GM23248 (cell line): ENCODE measurements at regions not wholly inside any gene's neighbourhood (a gene's known extent, or its start where the extent isn't known, plus 50 kb on each side); places are given as distances from the start of the nearest gene placed in this dataset.

Experiments
- DNase-seq: peaks from one replicate; pipeline ENCODE4 v3.0.0-alpha.2; 2015
- H2AFZ ChIP-seq: fragments of 200-600 bp; sonication (generic); 2 replicates; pipeline ENCODE4 v1.6.1; 2016; ENCODE audit warnings: antibody characterized with exemption
- H3F3A ChIP-seq: fragments of 200-600 bp; sonication (generic); 2 replicates; pipeline ENCODE4 v1.6.1; 2016; ENCODE audit warnings: mild to moderate bottlenecking, antibody characterized with exemption, mixed run types; ENCODE audit not compliant: insufficient read depth
- H3K27ac ChIP-seq: fragments of 200-600 bp; sonication (generic); 2 replicates; pipeline ENCODE4 v1.5.1; 2016; ENCODE audit warnings: mild to moderate bottlenecking
- H3K27me3 ChIP-seq: fragments of 200-600 bp; sonication (generic); replicated peaks from 2 replicates; pipeline ENCODE4 v1.6.1; 2016; ENCODE audit warnings: mild to moderate bottlenecking; ENCODE audit not compliant: insufficient read depth
- H3K36me3 ChIP-seq: fragments of 200-600 bp; sonication (generic); 2 replicates; pipeline ENCODE4 v1.6.1; 2016; ENCODE audit warnings: low read depth, mild to moderate bottlenecking
- H3K4me1 ChIP-seq: fragments of 200-600 bp; sonication (generic); 2 replicates; pipeline ENCODE4 v1.6.1; 2016; ENCODE audit warnings: mild to moderate bottlenecking; ENCODE audit not compliant: insufficient read depth
- H3K4me2 ChIP-seq: fragments of 200-600 bp; sonication (generic); one replicate; pipeline ENCODE4 v1.6.1; 2016; ENCODE audit warnings: mild to moderate bottlenecking; ENCODE audit not compliant: unreplicated experiment
- H3K4me3 ChIP-seq: fragments of 200-600 bp; sonication (generic); 2 replicates; pipeline ENCODE4 v1.5.1; 2016; ENCODE audit warnings: mild to moderate bottlenecking
- H3K79me2 ChIP-seq: fragments of 200-600 bp; sonication (generic); 2 replicates; pipeline ENCODE4 v1.6.1; 2016; ENCODE audit warnings: mild to moderate bottlenecking; ENCODE audit not compliant: insufficient read depth
- H3K9ac ChIP-seq: fragments of 200-600 bp; sonication (generic); 2 replicates; pipeline ENCODE4 v1.6.1; 2016; ENCODE audit warnings: mild to moderate bottlenecking
- H3K9me2 ChIP-seq: fragments of 200-600 bp; sonication (generic); 2 replicates; pipeline ENCODE4 v1.6.1; 2016; ENCODE audit warnings: mixed run types, mild to moderate bottlenecking, moderate library complexity; ENCODE audit not compliant: insufficient read depth
- H3K9me3 ChIP-seq: fragments of 200-600 bp; sonication (generic); one replicate; pipeline ENCODE4 v1.6.1; 2017; ENCODE audit warnings: low read depth
- H4K20me1 ChIP-seq: fragments of 200-600 bp; sonication (generic); 2 replicates; pipeline ENCODE4 v1.6.0; 2016; ENCODE audit not compliant: insufficient read depth
- EZH2 ChIP-seq: fragments of 200-600 bp; sonication (generic); IDR thresholded peaks from 2 replicates; pipeline ENCODE4 v1.6.1; 2018; ENCODE audit warnings: antibody characterized with exemption, mild to moderate bottlenecking; ENCODE audit not compliant: insufficient read depth, poor library complexity, severe bottlenecking
- EZH2phosphoT487 ChIP-seq: fragments of 200-600 bp; sonication (generic); IDR thresholded peaks from 2 replicates; pipeline ENCODE4 v1.6.1; 2018; ENCODE audit warnings: antibody characterized with exemption, moderate library complexity, mild to moderate bottlenecking, low read depth; ENCODE audit not compliant: insufficient read depth
- WGBS, 2 experiments: methylation state at CpG; one replicate each; pipeline ENCODE4 v1.1.6; 2015 to 2017; ENCODE audit warnings: low lambda C conversion rate in 2 of 2, low coverage in 1 of 2; ENCODE audit errors: missing lambda C conversion rate in 2 of 2; 5-methylcytosine and 5-hydroxymethylcytosine counted together
- in situ Hi-C: fragments of 300-500 bp; cut with MboI; formaldehyde crosslinking; loops from 2 replicates; pipeline ENCODE4 v1.15.0; 2020

- no peak for DNase-seq
- H3K9me2 ChIP-seq, result no peaks in the 10 kb centered on the region
- H3K27me3 ChIP-seq, result no peaks in the 10 kb centered on the region
- no peak overlapping the region for H2AFZ ChIP-seq
- H3K4me2 ChIP-seq, result no peak overlapping the region
- H3K79me2 ChIP-seq, result no peaks in the 10 kb centered on the region
- no peaks in the 10 kb centered on the region for H3F3A ChIP-seq
- no peaks in the 10 kb centered on the region for H3K4me1 ChIP-seq
- H3K9ac ChIP-seq, result no peak overlapping the region
- H3K36me3 ChIP-seq, result no peaks in the 10 kb centered on the region
- 63 to 69% methylated on average over 6 of the region's 6 CpGs for WGBS, 2 experiments
- in situ Hi-C loops, result loop anchor here (10.0 to 25.0 kb wide), 2 partner anchors 281 to 479 kb away; no protein-coding TSS in a partner anchor
- no peak overlapping the region for H3K27ac ChIP-seq
- H4K20me1 ChIP-seq, result no peaks in the 10 kb centered on the region
- TF ChIP-seq EZH2 (no peak), EZH2phosphoT487 (no peak)
- H3K9me3 ChIP-seq, result no peaks in the 10 kb centered on the region
- no peak overlapping the region for H3K4me3 ChIP-seq
Measured at GRCh38 chr9:108283696-108284095, 572.1 kb downstream of the ACTL7B start.

DNA sequence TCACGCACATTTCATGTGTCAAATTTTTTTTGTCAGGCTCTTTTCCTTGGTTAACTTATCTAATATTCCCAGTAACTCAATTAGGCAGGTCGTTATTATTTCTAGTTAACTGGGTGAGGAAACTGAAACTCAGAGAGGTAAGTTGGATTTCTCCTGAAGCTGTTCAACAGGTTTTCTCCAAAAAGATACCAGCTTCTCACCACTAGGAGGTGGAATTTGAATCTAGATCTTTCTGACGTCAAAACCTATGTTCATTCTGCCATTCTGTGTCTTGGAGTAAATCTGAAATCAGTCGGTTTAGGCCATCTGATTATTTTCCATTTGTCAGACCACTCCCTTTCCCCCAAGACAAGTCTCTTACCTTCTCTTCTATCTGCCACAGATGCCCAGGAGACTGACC is 572.9 kb downstream of the ACTL7B start:
- H2AFZ ChIP-seq, result no peak overlapping the region
- no peaks in the 10 kb centered on the region for H3K4me1 ChIP-seq
- 90 to 92% methylated on average over 4 of the region's 4 CpGs for WGBS, 2 experiments
- TF ChIP-seq EZH2phosphoT487 (no peak), EZH2 (no peak)
- H3K27ac ChIP-seq, result no peak overlapping the region
- H3K9me2 ChIP-seq, result no peaks in the 10 kb centered on the region
- DNase-seq, result peak; percentile 24
- H3K9ac ChIP-seq, result no peak overlapping the region
- no peaks in the 10 kb centered on the region for H3K79me2 ChIP-seq
- H3K9me3 ChIP-seq, result no peaks in the 10 kb centered on the region
- H3K36me3 ChIP-seq, result no peaks in the 10 kb centered on the region
- no peaks in the 10 kb centered on the region for H3K27me3 ChIP-seq
- H3K4me2 ChIP-seq, result no peak overlapping the region
- no peak overlapping the region for H3K4me3 ChIP-seq
- no peaks in the 10 kb centered on the region for H4K20me1 ChIP-seq
- H3F3A ChIP-seq, result no peaks in the 10 kb centered on the region
- in situ Hi-C loops, result loop anchor here (10.0 to 25.0 kb wide), 2 partner anchors 282 to 479 kb away; no protein-coding TSS in a partner anchor

- TF ChIP-seq EZH2 (no peak), EZH2phosphoT487 (no peak)
- H3K27ac ChIP-seq, result no peak overlapping the region
- no peaks in the 10 kb centered on the region for H3K27me3 ChIP-seq
- WGBS, 2 experiments, result 4 to 15% methylated on average over 1 of the region's 1 CpG
- H3K79me2 ChIP-seq, result no peaks in the 10 kb centered on the region
- no peaks in the 10 kb centered on the region for H3K9me2 ChIP-seq
- in situ Hi-C loops, result loop anchor here (10.0 to 25.0 kb wide), 2 partner anchors 283 to 481 kb away; no protein-coding TSS in a partner anchor
- H3K36me3 ChIP-seq, result no peaks in the 10 kb centered on the region
- H3K4me3 ChIP-seq, result no peak overlapping the region
- H3K9ac ChIP-seq, result no peak overlapping the region
- H3K9me3 ChIP-seq, result no peaks in the 10 kb centered on the region
- H3K4me2 ChIP-seq, result no peak overlapping the region
- no peak for DNase-seq
- H2AFZ ChIP-seq, result no peak overlapping the region
- no peaks in the 10 kb centered on the region for H3K4me1 ChIP-seq
- H3F3A ChIP-seq, result no peaks in the 10 kb centered on the region
- no peaks in the 10 kb centered on the region for H4K20me1 ChIP-seq
Measured at GRCh38 chr9:108281696-108282095, 574.1 kb downstream of the ACTL7B start.

DNA sequence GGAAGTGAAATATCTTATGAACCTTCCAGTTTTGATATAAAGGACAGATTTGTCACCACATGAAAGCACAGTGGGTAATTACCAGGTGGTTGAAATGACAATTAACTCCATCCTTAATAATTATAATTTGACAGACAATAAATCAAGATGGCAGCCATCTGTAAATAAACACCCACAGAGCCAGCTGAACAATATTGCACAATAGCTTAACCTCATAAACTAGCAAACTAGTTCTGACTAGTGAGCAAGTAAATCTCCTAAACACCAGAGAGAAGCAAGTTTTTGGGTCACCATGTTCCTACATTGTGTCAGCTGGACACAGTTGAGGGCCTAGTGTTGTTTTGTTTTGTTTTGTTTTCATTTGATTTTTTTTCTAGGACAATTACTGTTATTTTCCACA is 577.4 kb downstream of the ACTL7B start:
- no peak for TF ChIP-seq EZH2
- TF ChIP-seq EZH2phosphoT487, result no peak
- Histone ChIP-seq H3K27ac (no peak overlapping the region), H3F3A (no peaks in the 10 kb centered on the region), H3K4me3 (no peak overlapping the region), H3K9me3 (no peaks in the 10 kb centered on the region), H3K4me1 (peaks cover 4% of the 10 kb centered on the region; the same call in 1 of the 2 replicates), H3K79me2 (no peaks in the 10 kb centered on the region), H4K20me1 (no peaks in the 10 kb centered on the region), H3K9ac (no peak overlapping the region), H2AFZ (no peak overlapping the region), H3K36me3 (no peaks in the 10 kb centered on the region), H3K4me2 (no peak overlapping the region), H3K27me3 (no peaks in the 10 kb centered on the region), H3K9me2 (no peaks in the 10 kb centered on the region)
- DNase-seq, result no peak
- in situ Hi-C loops, result loop anchor here (25.0 kb wide), 1 partner anchor 484 kb away; no protein-coding TSS in a partner anchor

DNA sequence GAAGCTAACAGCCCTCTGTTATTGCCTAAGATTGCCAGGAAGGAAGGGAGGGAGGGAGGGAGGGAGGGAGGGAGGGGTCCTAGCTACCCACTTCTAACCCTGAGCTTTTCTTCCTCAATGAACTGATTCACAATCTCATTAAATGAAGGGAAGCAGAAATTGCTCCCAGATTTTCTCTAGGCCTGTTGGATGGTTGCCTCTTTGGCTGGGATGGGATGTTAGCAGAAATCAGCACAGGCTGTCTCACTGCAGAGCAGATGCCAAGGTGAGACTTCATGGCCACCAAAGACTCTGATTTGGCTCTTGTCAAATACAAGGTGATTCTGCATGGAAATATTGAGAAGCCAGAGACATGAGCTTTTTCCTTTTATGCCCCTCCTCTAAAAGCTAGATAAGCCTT is 578.6 kb downstream of the ACTL7B start:
- peaks cover 7% of the 10 kb centered on the region; the same call in 1 of the 2 replicates for H3K4me1 ChIP-seq
- no peaks in the 10 kb centered on the region for H3K27me3 ChIP-seq
- H3F3A ChIP-seq, result no peaks in the 10 kb centered on the region
- in situ Hi-C loops, result loop anchor here (25.0 kb wide), 1 partner anchor 485 kb away; no protein-coding TSS in a partner anchor
- H3K79me2 ChIP-seq, result no peaks in the 10 kb centered on the region
- no peak overlapping the region for H3K9ac ChIP-seq
- H4K20me1 ChIP-seq, result no peaks in the 10 kb centered on the region
- no peaks in the 10 kb centered on the region for H3K9me3 ChIP-seq
- no peaks in the 10 kb centered on the region for H3K36me3 ChIP-seq
- H2AFZ ChIP-seq, result no peak overlapping the region
- no peaks in the 10 kb centered on the region for H3K9me2 ChIP-seq
- TF ChIP-seq EZH2phosphoT487 (no peak), EZH2 (no peak)
- no peak overlapping the region for H3K27ac ChIP-seq
- H3K4me3 ChIP-seq, result no peak overlapping the region
- no peak overlapping the region for H3K4me2 ChIP-seq
- DNase-seq, result no peak
